SK-N-SH (cell line): ENCODE measurements at regions not wholly inside any gene's neighbourhood (a gene's known extent, or its start where the extent isn't known, plus 50 kb on each side); places are given as distances from the start of the nearest gene placed in this dataset.

Source experiments
- CHD2 ChIP-seq: fragments of 150-350 bp; IDR thresholded peaks from 2 replicates; pipeline ENCODE4 v1.6.1; 2018; ENCODE audit warnings: low read length; ENCODE audit not compliant: partially characterized antibody
- CTCF ChIP-seq: fragments of 200-600 bp; sonication (generic); IDR thresholded peaks from 2 replicates; pipeline ENCODE4 v1.6.1; 2017; ENCODE audit warnings: antibody characterized with exemption, mild to moderate bottlenecking, moderate library complexity
- EZH2phosphoT487 ChIP-seq: fragments of 200-600 bp; sonication (generic); IDR thresholded peaks from 2 replicates; pipeline ENCODE4 v1.6.1; 2017; ENCODE audit warnings: low read depth, mixed run types, mild to moderate bottlenecking, antibody characterized with exemption, moderate library complexity, borderline replicate concordance
- FOSL2 ChIP-seq: IDR thresholded peaks from 2 replicates; pipeline ENCODE4 v1.4.0; 2012; ENCODE audit warnings: low read depth, mild to moderate bottlenecking, moderate library complexity, borderline replicate concordance
- FOXM1 ChIP-seq: IDR thresholded peaks from 2 replicates; pipeline ENCODE4 v1.4.0; 2012; ENCODE audit warnings: low read depth, mild to moderate bottlenecking
- MAX ChIP-seq: IDR thresholded peaks from 2 replicates; pipeline ENCODE4 v1.4.0; 2012; ENCODE audit warnings: low read depth
- NFIC ChIP-seq: IDR thresholded peaks from 2 replicates; pipeline ENCODE4 v1.4.0; 2012; ENCODE audit warnings: borderline replicate concordance
- POLR2AphosphoS5 ChIP-seq: IDR thresholded peaks from 2 replicates; pipeline ENCODE4 v1.6.1; 2012; ENCODE audit warnings: low read depth, low read length
- RFX5 ChIP-seq: IDR thresholded peaks from 2 replicates; pipeline ENCODE4 v1.6.1; 2012; ENCODE audit warnings: mild to moderate bottlenecking, improper control_type of control experiment, low read length
- RXRA ChIP-seq: IDR thresholded peaks from 2 replicates; pipeline ENCODE4 v1.4.0; 2012; ENCODE audit warnings: low read depth, mild to moderate bottlenecking, borderline replicate concordance
- SMC3 ChIP-seq: IDR thresholded peaks from 2 replicates; pipeline ENCODE4 v1.6.1; 2012; ENCODE audit warnings: low read depth, low read length, improper control_type of control experiment
- TAF1 ChIP-seq: IDR thresholded peaks from 2 replicates; pipeline ENCODE4 v1.6.1; 2012; ENCODE audit warnings: low read depth, mild to moderate bottlenecking, low read length, moderate library complexity, borderline replicate concordance
- TEAD4 ChIP-seq: IDR thresholded peaks from 2 replicates; pipeline ENCODE4 v1.4.0; 2012; ENCODE audit warnings: mild to moderate bottlenecking, borderline replicate concordance; ENCODE audit not compliant: insufficient read depth
- ZBTB33 ChIP-seq: IDR thresholded peaks from 2 replicates; pipeline ENCODE4 v1.4.0; 2012; ENCODE audit warnings: low read depth, borderline replicate concordance

- TF ChIP-seq SMC3, result no peak
- no peak for TF ChIP-seq POLR2AphosphoS5
- no peak for TF ChIP-seq FOXM1
- no peak for TF ChIP-seq TEAD4
- no peak for TF ChIP-seq CTCF
- no peak for TF ChIP-seq RXRA
- TF ChIP-seq RFX5, result no peak
- TF ChIP-seq MAX, result no peak
- no peak for TF ChIP-seq FOSL2
- TF ChIP-seq ZBTB33, result no peak
- no peak for TF ChIP-seq NFIC
- no peak for TF ChIP-seq CHD2
- no peak for TF ChIP-seq EZH2phosphoT487
- no peak for TF ChIP-seq TAF1
These were observed 526.4 kb upstream of the CAMK1G start for GRCh38 chr1:209057083-209057482.
